SK-MEL-5 (cell line): ENCODE measurements at regions not wholly inside any gene's neighbourhood (a gene's known extent, or its start where the extent isn't known, plus 50 kb on each side); places are given as distances from the start of the nearest gene placed in this dataset.

Experiments used
- DNase-seq: peaks from one replicate; pipeline ENCODE4 v3.0.0-alpha.2; 2016; ENCODE audit warnings: low read depth, low spot score
- in situ Hi-C: cut with HindIII; loops from 2 replicates; pipeline ENCODE4 v1.10.0; 2016; ENCODE audit warnings: low sequenced_read_pairs, high pct_unique_total_duplicates, low pct_unique_long_range_greater_than_20kb

DNA sequence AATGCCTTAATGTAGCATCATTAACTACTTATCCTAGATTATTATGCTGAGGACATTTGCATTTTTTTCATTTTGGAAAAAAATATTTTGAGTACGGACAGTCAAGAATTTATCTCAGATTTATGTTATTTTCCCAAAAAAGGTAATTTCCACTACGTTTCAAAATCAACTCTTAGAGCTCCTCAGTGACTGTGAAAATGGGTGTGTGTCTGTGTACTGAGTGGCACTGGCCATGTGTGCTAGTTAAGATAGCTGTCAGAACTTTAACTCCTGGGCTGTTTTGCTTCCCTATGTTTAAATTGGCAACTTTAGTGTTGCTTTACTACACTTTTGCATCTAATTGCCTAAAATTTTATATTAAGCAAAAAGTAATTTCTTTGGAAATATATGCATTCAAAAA is 927.4 kb downstream of the EFNB2 start:
- in situ Hi-C loops, result no loop called here
- DNase-seq, result no peak

DNA sequence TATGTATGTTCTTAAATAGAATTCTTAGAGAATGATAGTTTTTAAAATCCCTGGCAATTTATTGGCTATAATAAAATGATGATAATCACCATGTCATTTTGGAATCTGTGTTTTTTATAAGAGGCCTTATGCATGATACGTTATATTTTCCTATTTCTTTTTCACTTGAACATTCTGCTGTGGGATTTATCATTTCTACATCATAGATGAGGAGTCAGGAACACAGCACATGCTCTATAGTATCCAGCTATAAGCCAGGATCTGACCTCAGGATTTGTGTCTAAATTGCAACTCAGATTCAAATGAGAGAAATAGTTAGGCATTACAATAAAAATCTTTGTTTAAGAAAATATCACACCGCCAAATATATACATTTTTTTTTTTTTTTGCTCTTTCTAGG is 928.0 kb downstream of the EFNB2 start:
- no peak for DNase-seq
- in situ Hi-C loops, result no loop called here

DNA sequence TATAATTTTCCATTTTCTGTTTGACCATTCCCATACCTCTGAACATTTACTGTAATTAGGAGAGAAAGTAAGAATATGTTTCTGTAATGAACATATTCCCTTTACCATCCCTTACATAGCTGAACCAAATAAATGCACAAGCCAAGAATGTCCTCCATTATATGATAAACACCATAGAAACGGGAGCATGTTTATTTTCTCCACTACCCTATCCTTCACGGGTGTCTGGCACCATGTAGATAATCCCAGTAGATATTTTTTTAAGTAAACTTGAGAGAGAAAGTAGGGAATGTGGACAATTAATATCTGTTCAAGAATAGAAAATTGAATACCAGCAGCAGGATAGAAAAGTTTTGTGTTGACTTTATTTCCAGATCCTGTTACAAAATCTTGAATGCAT is 928.4 kb downstream of the EFNB2 start:
- DNase-seq, result no peak
- in situ Hi-C loops, result no loop called here

DNA sequence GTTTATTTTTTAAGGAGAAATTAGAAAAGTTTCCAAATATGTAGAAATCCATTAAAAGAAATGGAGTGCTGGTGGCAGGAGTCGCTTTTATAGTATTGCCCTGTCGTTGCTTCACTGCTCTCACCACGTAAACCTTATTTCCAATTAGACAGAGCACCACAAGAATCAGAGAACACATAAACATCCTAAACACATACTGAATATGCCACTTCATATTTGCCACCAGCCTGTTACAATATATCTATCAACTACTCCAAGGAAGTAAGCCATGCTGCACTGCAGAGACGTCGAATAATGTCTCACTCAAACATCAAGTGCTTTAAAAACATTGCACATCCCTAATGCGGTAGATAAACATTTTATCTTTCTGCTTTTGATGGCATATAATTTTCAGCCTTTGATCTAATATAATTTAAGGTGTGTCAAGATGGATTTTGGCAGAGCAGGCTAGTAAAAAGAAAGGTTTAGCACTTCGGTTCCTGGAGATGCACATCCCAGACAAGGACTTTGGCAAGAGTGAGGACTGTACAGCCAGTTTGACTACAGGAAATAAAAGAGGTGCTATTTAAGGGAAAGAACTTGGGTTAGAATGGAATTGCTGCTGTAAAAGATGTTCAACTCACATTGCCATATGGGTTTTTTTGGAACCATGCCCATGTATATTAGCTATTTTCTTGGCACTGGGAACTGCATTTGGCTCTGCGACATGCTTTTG is 932.3 kb downstream of the EFNB2 start:
- in situ Hi-C loops, result no loop called here
- DNase-seq, result no peak

DNA sequence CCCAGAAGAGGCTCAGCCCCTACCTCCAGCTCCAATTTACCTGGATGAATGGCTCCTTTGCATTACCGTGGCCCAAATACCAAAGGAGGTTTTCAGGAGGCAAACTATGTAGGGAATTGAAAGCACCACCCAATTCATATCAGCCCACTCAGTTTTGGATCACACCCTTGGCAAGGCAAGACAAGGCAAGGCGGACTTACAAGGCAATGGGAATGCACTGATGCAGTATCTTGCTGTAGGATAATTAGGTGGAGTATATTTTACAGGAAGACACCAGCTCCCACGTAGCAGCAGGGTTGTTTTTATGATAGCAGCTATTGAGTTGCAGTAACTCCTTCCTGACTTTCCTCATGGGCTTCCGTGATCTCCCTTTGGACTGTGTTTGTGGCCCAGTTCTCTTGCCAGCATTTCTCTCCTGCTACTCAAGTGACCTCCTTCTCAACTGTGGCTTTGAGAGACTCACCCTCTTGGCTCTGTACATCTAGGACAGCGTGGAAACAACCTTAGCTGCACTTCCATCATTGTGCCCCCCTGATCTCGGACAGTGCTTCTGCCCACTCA is 935.9 kb downstream of the EFNB2 start:
- DNase-seq, result no peak
- in situ Hi-C loops, result no loop called here

DNA sequence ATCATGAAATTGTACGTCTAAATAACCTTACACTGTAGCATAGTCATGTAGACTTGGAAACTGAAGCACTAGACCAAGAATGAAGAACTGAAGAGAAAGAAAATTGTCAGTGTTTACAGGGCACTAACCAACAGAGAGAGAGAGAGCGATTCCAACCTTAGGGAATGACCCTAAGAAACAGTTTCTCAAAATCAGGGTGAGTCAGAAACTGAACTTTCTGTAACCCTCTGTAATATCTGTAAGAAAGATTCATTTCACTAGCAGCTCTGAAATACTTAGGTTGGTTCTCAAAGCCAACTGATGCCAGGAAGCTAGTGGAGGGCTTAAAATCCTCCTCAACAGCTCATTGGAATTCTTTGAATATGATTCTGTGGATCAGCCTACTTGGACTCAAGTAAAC is 936.9 kb downstream of the EFNB2 start:
- in situ Hi-C loops, result no loop called here
- DNase-seq, result no peak

DNA sequence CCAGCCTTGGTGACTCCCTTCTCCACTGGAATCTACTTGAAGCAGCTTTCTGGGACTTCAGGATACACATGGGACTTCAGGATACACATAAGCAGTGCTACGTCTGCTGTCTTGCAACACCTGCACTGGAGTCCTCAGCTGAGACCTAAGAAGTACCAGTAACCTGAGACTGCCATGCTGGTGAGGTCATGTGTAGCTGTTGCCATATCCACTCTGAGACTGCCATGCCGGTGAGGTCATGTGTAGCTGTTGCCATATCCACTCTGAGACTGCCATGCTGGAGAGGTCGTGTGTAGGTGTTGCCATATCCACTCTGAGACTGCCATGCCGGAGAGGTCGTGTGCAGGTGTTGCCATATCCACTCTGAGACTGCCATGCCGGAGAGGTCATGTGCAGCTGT is 937.9 kb downstream of the EFNB2 start:
- DNase-seq, result no peak
- in situ Hi-C loops, result no loop called here

DNA sequence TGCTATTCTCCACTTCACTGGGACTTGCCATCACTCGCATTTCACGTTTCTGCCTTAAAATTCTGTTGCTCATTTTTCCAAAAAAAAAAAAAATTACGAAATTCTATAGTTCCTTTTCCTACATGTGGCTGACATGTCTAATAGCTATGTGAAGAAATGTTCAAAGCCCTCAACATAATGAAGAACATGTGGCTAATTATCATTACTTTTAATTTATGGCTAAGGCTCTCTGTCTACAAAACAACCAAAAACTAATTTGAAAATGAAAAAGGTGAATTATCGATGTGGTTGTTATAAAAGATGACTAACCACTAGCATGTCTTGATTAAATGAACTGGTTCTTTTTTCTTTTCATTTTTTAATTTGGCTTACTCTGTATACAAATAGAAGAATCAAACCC is 940.0 kb downstream of the EFNB2 start:
- in situ Hi-C loops, result no loop called here
- DNase-seq, result no peak

DNA sequence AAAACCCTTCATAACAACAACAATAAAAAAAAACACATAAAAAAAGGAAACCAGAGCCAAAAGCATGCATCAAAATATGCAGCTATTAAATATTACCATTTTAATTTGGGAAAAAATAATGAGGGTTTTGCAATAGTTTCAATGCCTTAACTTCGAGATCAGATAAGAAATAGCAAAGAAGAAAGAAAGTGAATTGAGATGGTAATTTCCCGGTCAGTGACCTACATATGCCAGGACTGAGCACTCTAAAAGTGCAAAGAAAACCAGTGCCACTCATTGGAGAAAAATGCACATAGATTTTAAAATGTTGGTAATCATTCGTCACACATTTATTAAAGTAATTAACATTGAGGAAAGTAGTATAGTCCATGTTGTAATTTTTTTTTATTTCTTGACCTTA is 944.2 kb downstream of the EFNB2 start:
- in situ Hi-C loops, result no loop called here
- no peak for DNase-seq

DNA sequence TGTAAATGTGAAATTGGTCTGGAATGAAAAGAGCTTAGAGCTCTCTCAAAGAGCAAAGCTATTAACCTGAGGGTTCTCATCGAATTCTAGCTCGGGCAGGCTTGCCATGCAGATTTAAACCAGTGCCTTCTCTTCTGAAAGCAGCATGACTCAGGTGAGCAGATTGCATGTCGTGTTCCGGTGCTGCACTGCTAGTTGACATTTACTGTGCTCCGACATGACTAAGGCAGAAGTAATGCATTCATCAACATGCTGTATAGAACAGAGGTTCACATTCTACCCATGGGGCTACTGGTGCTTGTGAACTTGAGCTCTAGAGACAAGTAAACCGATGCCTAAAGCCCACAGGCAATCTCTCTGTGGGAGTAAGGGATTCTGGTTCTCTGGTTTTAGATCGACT is 947.7 kb downstream of the EFNB2 start:
- in situ Hi-C loops, result no loop called here
- no peak for DNase-seq

DNA sequence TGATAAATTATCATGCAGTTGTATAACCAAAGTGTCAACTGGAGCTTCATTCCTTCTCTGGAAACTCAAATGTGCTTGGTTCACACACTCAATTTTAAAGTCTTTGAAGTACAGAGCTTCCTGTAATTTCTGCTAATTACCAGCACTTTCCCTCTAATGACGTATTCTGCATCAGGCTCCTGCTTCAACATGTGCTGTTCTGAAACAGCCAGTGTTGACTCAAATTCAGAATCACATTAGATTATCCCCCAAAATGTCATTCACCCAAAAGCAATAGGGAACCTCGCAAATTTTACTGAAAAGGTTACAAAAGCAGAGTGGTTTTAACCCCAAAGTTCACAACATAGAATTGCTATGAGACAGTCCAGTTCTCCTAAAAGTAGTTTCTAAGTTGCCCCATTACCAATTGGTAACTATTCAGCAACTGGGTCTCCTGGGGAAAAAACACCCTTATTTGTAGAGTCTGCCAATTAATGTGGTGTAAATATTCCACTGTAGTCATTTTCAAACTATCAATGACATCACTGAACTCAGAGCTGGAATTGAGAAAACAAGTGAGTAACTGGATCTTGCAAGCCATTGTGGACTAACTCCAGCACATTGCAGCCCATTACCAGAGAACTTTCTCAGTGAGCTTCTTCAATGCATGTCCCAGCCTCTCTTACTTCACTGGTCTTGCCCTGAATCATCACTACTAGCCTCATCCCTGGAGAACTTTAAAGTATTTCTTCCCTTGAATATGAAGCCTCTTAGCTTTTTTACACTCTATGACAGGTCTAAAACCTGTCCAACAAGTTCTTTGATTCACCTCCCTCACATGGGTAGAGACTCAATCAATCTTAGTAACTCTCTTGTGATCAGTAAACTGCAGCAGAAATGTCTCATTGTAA is 955.4 kb downstream of the EFNB2 start:
- in situ Hi-C loops, result no loop called here
- DNase-seq, result no peak

DNA sequence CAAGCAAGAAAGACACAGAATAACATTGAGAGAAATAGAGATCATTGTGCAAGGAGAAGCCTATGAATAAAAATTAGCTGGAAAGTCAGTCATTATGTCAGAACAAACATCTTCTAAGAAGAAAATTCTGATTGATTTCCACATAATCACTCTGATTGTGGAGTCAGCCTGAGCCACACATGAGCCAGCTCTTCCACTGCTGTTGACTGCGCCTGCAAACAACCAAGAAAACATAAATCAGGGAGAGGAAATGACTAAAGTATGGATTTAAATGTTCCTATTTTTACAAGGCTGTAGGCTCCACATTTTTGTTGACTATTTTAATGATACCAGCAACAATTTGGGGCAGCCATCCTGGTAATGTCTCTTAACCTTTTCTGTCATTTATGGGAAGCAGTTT is 962.3 kb downstream of the EFNB2 start:
- DNase-seq, result no peak
- in situ Hi-C loops, result no loop called here

DNA sequence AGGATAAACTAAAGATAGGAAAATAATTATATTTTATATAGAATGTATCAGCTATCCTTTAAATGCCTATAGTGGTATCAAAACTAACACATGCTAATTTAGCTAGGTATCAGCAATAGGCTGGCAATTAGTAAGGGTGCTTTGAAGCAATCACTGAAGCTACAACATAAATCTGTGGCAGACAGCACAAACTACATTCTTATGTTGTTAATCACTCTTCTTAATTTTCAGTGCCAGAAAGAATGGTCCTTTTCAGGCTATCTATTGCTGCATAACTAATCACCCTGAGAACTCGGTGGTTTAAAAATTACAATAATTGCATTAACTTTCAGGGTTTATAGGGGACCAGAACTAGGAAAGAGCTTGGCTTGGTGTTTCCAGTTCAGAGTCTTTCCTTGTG is 963.1 kb downstream of the EFNB2 start:
- no peak for DNase-seq
- in situ Hi-C loops, result no loop called here

DNA sequence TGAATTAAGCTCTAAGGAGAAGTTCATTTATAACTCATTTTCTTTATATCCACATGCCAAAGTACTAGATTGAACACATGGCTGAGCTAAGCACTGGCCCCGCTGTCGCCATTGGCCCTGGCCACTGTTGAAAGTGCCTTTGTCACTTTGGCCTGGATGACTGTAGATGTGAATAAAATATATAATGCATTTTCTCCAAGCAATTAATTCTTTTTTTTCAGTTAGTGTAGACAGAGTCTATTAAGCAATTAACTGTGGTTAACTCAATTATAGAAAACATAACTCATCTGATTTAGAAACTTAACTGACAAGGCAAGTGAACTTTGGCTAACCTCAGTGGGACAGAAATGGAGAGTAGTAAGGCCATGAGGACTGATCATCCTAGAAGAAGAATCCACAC is 965.6 kb downstream of the EFNB2 start:
- no peak for DNase-seq
- in situ Hi-C loops, result no loop called here

DNA sequence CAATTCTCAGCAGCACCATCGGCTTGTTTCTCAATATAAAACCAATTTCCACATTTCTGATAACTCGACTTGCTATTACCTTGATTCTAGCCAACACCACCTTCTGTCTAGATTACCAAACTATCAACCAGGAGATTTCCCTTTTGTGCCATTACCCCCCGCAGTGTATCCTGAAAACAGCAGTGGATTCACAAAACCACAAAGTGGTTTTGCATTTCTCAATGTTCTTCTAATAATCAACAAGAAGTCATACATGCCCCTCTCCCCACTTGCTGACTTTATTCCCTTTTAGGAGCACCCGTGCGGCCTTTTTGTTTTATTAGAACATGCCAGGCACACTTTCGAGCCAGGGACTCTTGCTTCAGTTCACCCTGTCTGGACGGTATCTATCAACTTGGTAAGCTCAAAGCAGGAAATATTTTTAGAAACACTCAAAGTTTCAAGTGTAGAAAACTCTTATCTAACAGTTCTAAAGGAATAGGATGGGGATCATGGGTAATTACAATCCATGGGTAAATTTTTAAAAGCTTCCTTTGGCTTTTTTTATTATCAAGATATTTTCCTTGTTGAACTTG is 967.4 kb downstream of the EFNB2 start:
- in situ Hi-C loops, result no loop called here
- no peak for DNase-seq

DNA sequence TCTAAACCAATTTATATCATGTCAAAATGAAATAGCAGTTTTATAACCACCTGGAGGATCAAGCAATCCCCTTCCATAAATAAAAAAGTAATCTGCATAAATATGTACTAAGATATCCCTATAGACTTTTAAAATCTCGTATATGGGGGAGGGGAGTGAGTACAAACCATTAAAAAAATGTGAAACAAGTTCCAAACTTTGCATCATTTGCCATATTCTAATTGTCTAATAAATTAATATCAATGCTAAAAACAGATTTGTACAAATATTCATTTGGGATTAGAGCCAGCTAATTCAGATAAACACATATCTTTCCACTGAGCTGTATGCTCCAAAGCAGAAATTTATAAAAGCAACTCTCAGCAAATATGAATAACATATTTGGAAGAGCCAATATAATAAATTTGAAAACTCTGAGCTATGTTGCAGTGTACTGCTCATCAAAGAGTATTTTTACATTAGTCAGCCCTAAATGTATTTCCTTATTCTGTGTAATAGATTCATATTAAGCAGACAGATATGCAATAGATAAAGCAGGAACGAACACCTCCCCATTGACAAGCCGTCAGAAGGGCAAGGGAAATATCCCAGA is 970.2 kb downstream of the EFNB2 start:
- in situ Hi-C loops, result no loop called here

DNA sequence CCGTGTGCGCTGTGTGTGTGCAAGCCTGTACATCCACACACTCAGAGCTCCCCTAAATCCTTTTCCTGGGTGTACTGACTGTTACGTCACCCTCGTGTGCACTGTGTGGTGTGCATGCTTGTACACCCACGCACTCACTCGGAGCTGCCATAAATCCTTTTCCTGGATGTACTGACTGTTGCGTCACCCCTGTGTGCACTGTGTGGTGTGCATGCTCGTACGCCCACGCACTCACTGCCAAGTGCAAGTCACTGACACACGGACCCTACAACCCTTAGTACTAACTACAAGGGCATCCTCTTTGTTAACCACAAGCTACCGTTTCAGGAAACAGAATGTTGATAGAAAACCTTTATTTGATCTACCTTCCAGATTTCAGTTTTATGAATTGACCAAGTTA is 983.4 kb downstream of the EFNB2 start:
- in situ Hi-C loops, result no loop called here
- no peak for DNase-seq

More for the DNA sequence above, 970.2 kb downstream of the EFNB2 start:
- no peak for DNase-seq

DNA sequence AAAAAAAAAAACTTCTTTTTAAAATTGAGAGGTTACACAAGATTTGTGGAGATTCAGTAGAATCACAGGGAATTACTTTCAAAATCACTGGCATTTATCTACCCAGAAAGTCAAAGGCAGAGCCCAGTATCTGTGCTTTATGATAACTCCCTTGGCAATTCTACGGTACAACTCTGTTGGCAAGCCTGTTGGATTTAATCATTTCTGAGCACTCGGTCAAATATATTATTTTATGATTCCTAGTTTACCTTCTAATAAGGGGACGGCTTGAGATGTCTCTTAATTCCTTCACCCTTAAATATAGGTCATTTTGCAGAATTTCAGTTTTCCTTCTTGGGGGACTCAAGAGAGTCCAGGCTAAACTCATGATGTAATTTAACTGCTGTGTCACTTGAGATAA is 987.6 kb downstream of the EFNB2 start:
- DNase-seq, result no peak
- in situ Hi-C loops, result no loop called here
